ENCODE measurements at regions not wholly inside any gene's neighbourhood (a gene's known extent, or its start where the extent isn't known, plus 50 kb on each side); places are given as distances from the start of the nearest gene placed in this dataset.

DNA sequence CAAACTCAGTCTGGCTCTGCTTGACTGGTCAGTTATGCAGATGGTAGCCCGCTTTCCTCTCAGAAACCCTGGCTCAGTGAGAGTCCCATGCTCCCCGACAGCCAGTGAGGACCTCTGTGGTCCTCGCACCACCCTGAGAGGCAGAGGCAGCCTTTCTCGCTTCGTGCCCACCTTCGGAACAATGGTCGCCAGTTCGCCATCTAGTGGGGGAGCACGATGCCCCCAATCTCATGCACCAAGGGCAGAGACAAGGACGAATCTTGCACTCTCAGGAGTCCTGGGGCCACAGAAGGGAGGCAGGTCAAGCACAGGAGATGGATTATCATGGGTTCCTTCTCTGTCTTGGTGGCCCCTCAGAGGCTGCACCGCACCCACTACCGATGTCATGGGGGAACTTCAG is 75.2 kb downstream of the RHCG start:
- no peak for DNase-seq

GRCh38 chr15:89419370-89419984 is 76.9 kb downstream of the RHCG start:
- DNase-seq = peak in 1 of 2 donors; percentile 40

DNA sequence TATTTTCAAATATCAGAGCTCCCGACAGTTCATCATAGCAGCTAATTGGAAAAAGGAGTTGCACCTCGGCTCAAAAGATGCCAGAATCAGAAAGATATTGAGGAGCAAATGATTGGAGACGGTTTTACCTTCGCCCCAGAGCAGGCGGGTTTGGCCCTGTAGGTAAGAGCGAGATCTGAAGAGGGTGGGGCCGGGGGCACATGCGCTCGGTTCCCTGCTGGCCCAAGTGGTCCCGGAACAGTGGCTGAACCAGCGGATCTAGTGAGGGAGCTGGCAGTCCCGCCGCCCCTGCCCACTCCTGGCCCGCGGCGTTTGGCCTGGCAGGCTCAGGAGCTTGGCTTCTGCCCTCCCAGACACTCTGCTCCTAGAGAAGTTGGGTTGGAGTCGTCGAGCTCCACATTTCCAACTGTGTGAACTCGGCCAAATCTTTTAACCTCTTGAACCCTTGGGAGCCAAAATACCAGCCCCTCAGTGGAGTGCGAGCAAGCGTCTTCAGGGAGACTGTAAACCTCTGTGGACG is 79.1 kb downstream of the RHCG start:
- DNase-seq = no peak

GRCh38 chr15:89416339-89417183 is 79.8 kb downstream of the RHCG start:
- peak in 1 of 2 donors; percentile 27 for DNase-seq

- DNase-seq = no peak
These were observed 79.9 kb upstream of the POLG start for GRCh38 chr15:89414571-89414970.

GRCh38 chr15:89413877-89414276 is 79.3 kb upstream of the POLG start:
- DNase-seq = no peak

DNA sequence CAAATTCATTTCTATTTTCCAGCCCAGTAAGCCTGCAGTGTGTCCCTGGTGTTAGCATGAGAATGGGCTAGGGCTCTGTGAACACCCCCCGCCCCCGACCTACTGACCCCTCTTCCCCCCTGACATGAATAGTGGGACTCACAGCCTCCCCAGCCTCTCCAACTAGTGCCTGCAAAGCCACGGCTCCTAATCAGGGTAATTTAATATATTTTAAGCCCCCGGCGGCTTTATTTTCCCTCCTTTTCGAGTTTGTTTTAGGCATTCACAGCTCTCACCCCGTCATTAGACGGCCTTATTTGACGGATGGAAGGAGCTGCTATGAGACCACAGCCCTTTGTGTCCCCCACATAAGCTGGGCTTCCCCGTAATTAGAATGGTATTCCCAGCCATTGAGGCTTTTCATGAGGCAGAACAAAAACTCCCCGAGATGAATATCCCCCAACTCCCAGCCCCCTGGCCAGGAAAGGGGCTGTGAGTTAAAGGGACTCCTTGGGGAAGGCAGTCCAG is 78.3 kb upstream of the POLG start:
- no peak for DNase-seq

- no peak for DNase-seq
These were observed 75.4 kb upstream of the POLG start for GRCh38 chr15:89410039-89410435.

GRCh38 chr15:89409184-89410038 is 74.8 kb upstream of the POLG start:
- DNase-seq = no peak

DNA sequence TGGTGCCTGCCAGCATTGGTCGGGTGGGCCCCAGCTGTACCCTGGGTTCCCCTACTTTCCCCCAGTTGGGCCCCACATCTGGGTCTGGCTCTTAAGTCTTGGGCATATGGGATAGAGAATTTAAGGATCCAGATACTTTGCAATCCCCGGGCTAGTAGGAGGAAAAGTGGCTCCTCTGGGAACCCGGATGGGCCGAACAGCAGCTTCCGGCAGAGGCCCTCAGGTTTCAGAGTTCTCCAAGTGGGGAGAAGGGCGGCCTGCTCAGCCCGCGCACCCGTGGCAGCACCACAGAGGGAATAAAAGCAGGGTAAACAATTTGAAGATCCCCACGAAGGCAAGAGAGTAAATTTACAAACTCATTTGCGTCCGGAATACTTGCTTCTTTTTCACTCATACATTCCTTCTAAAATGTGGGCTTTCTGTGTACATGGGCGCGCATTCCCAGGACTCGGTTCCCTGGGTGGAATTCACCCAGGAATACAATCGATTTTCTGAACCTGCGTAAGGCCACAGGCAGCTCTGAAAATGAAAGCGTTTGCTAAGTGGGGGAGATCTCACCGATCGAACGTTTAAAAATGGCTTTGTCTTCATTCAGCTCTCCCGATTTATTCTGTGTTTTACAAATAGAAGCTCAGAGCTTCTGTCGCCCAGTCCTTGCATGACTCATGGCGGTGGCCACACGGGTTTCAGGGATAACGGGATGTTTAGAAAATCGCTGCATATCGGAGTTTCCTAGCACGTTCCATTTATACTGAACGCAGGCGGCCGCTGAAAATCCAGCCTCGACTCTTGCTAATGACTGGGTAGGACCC is 74.0 kb upstream of the POLG start:
- no peak for DNase-seq

DNA sequence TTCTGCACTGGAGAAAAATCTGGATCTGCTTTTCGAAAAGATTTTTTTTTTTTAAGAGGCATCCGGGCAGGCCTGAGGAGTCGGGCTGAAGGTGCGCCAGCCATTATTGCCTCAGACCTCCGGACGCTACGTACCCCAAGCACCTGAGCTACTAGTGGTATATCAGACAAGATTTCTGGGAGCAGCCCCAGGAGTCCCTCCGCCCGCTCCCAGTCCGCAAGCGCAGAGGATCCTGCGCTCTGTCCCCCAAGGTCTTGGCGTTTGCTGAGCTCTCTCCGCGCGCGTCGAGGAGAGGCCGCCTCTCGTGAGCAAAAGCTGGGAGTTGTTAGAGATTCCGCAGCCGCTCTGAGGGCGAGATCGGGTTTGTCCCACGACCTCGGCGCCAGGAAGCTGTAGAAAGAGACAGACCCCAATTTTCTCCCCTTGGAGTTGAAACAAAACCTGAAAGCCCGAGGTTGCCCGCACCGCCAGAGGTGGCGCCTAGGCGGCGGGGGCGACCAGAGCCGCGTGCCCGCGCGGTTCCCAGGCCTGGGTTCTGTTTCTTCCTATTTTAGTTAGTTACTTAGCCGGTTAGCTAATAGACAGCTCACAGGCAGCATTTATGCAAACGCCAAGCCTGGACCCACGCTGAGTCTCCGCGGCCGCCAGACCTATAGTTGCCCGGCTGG is 72.5 kb upstream of the POLG start:
- DNase-seq = no peak

DNA sequence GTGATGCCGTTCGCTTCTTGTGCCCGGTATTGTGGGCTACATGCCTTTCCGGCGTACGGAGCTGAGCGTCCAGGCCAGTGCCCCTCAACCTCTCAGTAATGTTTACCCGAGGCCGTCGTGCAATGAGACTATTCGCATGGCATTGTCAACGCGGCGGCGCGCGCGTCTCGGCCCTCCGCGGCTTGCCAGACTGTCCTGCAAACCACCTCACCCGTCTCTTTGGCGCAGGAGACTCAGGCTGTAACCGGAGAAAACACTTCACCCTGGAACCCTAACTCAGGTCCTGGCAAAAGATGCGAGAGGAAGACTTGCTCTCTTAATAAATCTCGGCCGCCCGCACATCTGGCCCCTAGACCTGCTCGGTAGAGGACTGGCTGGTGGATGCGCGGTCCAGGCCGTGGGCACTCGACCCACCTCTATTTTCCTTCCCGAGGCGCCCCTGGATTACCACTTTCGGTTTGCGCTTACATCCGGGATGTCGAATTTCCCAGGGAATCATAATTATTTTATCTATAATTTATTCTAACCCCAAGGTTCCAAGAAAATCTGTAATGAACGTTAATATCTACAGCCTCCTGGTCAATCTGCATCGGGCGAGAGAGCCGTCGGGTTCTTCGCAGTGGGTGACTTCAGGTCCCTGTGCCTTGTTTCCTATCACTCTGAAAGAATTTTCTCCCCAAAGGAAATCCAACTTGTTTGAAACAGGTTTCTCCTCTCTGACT is 71.8 kb upstream of the POLG start:
- DNase-seq = no peak

DNA sequence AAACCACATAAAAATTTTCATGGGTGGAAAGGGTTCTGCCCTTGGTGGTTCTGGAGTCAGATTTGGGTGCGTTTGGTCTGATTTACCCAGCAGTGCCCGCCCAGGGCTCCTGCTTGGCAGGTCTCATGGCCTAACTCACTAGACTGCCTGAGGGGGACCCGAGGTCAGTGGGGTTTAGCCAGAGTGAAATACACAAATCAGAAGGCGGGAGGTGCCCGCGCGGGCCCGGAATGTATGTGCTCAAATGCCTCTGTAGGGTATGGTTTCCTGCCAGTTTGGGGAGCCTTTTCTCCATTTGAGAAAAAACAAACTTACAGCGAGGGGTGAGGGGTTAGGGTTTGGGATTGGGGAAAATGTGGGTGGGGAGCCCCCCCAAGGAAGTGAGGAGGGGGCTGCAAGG is 70.9 kb upstream of the POLG start:
- DNase-seq = no peak

DNA sequence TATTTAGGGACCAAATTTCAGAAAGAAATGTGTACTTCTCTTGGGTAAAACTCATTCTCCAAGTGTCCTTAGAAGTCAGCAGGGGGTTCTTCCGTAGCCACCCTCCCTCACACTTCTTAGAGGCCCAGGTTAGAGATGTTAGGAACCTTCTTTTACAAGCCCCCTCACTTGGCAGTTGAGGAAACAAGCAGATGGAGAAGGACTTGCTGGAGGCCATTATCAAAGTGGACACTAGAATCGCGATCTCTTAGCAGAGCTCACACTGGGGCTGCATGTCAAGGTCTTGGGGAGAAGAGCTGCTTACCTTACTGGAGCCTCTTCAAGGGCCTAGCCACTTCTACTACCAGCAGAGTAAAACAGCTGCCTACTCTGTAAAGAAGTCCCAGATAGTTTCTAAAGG is 69.4 kb upstream of the POLG start:
- no peak for DNase-seq

DNA sequence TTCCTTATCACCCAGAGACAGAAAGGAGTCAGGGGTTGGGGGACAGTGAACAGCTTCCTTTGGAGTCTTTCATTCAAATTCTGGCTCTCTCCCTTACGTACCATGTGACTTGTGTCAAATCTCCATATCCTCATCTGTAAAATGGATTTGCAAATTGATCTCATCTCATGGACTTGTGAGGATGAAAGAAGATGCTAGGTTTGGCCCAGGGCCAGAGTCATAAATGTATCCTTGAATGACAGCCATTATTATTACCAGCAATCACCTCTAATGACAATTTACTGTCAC is 67.8 kb upstream of the POLG start:
- DNase-seq = no peak

DNA sequence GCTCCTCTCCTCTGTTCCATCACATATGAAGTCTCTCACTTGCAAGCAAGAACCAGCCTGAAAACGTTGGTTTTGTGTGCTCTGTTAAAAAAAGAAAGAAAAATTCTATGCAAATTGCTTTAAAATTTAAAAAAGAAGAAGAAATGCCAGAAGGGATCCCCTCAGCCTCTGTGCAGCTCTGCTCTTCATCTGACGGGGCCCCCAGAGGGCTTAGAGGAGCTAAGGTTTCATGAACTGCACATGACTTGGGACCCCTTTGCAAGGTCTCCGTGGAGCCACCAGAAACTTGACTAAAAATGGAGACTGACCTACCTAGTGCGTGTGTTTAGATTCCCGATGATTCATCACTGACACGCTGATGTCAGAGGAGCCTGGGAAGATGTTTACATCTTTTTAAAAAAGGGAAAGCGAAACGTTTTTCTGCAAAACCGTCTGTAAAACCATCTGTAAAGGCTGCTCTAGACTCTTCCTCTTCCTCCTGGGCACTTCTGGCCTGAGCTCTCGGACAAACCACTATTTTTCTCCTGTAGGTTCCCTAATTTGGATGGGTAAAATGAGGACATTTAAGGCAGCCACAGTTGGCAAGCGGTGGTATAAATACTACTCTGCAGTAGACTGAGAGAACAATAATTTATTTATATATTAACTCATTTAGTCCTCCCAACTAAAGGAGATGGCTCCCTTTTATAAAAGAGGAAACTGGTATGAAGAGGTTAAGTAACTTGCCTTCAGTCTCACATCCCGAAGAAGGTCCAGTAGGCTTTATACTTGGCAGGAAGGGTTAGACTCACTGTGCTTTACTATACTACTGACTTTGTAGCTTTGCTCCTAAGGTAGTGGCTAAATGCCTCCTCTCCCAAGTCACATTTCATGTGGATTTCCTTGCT is 67.2 kb upstream of the POLG start:
- no peak for DNase-seq

DNA sequence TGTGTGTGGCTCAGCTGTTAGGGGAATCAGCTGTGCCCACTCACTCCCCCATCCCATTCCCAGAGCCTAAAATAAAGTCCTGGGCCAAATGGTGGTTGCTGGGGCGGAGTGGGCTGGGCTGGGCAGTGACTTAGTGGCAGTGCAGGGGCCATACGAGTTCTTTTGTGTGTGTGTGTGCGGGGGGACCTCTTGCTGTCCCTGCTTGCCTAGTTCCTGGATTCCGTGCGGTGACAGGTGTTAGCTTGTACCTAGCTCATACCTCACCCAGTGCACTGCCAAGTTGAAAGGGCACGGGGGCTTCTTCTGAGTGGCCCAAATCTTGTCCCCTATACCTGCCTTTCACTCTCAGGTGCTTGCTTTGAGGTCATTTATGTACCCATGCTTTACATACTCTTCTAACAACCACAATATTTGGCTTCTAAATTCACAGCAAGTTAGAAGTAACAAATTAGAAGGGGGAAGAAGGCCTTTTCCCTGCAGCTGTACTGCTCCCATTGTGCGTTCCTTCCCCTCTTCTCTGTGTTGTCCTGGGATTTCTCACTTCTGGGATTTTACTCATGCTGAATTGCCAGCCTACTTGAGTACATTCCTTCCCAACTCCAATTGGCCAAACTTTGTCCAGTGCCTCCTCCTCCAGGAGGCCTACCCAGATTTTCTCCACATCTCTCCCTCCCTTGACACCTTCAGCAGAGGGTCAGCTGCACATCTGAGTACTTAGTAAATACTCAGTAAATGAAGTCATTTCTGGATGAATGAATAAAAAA is 66.3 kb upstream of the POLG start:
- no peak for DNase-seq

- no peak for DNase-seq
These were observed 65.6 kb upstream of the POLG start for GRCh38 chr15:89400116-89400781.

All from right lung (tissue), 2 donors.